GM18861 (cell line): ENCODE measurements at regions not wholly inside any gene's neighbourhood (a gene's known extent, or its start where the extent isn't known, plus 50 kb on each side); places are given as distances from the start of the nearest gene placed in this dataset.

ENCODE experiments used
- ATAC-seq: cut with Tn5 transposase; IDR thresholded peaks from one replicate; pipeline ENCODE4 v1.9.1; 2021; ENCODE audit not compliant: unreplicated experiment

DNA sequence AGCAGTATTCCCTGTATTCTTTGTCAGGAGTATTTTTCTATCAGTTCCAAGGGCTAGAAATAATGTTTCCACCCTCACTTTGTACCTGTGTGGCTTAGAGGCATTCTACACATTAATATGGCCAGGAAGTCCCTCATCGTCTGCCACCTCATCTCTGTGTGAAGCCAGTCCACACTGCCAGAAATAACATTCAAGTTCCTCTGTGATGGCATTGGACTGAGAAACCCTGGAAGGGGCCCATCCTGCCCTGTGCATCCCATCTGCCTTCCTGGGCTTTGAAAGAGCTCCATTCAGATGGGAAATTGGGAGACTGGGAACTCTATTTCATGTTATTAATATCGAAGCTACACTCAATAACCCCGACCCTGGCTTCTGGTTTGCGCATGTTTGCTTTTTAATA lies 497.2 kb upstream of the CDH5 start:
- no peak for ATAC-seq

DNA sequence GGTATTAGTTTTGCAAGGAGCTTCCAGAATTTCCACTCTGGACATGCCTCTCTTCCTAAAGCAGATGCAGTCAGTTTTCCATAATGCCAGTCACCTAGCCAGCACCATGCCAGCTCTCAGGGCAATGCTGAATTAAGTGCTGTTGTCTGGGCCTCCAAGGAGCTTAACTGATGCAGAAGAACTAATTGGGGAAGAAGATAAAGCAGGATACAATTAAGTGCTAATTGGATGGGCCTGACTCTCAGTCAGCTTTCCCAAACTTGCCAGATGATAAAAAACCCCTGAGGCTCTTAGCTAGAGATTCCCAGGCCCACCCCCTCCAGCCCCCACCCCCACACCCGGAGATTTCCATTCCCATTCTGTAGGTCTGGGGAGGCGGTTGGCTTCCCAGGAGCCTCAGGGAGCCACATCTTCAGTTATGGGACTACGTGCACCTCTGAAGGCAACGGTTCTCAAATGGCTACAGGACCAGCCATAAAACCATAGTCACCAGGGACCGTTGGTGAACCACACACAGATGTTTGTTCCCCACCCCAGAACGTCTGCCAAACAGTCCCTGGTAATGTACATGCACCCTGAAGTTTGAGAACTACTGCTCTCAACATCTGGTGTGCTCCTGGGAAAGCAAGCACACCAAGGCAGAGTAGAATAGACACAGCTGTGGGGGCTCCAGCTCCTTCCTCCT lies 499.1 kb upstream of the CDH5 start:
- ATAC-seq, result no peak

DNA sequence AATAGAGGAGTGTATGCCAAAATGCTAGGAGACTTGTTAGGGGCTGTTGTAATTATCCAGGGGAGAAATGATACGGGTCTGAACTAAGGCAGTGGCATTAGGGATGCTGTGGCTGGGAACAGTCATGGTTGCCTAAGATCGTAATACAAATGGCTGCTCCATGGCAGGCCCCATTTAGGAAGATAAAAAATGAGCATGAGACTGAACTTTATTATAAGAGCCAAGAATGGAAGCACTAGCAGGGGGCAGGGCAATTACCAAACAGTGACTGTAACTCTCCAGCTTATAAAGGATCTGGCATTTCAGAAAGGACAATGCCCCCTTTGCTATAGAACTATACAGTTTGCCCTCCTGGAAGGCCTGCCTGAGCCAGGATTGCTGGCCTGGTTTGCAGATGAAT lies 503.3 kb upstream of the CDH5 start:
- no peak for ATAC-seq

DNA sequence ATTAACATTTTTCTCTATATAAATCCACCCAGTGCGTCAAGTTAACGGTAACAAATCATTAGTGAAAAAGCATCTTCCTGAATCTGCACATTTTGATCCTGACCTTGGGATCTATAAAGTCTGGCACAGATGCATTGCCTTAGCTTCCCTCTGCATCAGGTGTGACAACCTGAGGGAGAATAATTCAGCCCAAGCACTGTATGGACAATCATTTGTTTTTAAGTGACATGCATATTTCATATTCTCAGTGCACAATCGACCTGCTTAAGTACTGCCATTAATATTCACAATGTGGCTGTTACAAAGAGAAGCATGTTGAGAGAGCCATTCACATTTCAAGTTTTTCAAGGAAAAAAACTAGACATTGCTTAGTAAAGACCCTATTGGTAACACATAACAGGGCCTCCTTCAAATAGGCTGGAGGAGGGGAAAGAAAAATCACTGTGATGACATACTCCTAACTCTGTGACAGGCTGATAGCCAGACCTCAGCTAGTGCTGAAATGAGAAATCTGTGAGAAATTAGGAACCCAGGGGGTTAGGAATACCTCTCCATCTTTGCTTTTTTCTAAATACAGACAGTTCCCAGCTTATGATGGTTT lies 505.3 kb upstream of the CDH5 start:
- ATAC-seq, result no peak

DNA sequence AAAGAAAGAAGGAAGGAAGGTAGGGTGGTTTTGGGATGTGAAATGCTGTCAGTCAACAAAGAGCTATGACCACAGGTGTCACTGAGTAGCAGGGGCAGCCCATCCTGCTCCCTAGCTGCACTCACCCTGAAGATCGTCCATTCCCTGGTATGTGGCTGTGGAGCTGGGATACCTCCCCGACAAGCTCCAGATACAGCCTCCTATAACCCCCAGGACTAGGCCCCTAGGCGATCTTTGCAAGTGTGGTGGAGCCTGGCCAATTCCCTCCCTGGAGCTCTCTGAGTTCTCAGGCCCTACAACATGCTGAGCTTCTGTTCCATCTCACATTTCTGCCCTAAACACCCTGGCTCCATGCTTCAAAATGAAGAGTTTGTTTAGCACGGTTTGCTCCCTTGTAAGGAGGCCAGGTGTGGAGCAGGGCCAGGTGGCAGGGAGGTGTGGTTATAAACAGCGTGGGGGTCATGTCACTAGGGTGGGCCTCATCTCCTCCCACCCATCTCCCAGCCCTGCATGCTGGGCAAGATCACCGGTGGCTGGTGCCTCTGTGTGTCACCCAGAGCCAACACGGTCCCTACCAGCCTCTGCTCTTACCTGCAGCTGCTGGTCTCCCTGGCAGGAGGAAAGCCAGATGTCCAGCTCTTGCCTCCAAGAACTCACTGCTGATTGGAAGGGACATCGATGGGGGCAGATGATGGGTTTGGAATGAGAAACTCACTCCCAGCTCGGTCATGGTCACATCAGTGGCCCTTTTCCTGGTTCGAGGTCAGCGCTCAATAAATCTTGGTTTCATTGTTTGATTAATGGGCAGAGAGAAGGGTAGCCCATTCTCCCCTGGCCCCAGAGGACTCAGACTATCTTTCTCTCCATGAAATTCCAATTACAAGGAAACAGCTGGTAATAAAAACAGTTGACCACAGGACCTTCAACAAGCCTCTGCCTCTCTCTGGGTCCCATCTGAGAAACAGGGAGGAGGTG lies 511.0 kb upstream of the CDH5 start:
- ATAC-seq, result no peak

DNA sequence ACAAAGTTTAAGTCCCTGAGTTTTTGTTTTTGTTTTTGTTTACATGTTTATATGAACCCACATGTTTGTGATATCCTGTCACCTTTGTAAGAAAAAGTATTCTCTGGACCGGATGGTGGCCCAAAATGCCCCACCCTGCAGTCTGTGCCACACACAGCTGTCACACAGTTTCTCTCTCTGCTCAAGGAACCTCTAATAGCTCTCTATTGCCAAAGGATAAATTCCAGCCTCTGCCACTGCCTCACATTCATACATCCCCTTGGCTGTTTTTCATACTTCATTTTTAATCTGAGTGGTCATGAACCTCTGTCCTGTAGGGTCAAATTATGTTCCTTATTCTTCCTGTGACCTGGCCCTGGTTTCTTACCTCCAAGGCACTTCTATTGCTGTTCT lies 520.3 kb upstream of the CDH5 start:
- no peak for ATAC-seq

DNA sequence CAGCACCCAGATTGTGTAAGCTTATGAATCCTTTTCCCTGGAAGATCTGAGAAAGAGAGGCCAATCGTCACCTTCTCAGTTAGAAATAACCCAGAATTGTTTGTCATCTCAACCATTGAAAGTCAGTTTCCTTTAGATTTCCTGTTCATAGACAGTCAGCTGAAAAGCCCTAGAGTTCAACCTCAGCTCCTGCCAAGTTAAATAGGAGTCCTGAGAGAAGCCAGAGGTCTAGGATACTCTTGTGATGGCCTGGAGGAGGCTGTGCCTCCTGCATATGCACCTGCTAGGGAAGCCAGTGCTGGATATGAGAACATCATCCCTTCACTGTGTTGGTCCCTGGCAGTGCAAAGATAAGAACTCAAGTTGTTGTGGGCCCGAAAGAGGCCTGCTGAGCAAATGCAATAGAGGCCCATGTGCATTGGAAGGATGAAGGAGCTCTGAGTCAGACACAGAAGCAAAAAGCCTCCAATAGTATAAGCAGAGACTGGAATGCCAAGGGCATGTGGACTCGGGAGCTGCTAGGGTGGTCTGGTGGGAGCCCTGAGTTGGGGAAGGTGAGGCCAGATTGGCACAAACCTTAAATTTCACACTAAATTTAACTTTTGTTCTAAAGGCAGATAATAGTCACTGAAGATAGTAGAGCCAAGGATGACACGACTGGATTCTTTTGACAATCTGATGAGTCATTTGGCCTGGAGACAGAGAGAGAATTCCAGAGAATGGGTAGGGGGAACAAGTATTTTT lies 520.9 kb upstream of the CDH5 start:
- ATAC-seq, result no peak

DNA sequence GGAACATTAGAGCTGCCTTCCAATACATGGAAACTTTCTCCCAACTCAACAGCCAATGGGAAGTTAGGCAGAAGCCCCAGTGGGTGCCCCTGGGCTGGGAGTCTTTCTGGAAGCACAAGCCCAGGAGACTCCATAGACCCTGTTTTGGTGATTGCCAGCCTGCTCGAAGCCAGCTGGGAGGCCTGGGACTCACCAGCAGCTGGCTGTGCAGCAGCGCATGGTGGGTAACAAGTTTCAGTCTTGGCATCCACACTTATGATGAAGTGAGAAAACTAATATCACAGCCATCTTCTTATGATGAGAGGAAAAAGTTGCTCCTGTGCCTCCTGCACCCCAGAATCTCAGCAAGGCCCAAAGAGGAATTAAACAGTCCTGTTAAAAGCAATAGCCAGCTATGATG lies 522.5 kb upstream of the CDH5 start:
- no peak for ATAC-seq

DNA sequence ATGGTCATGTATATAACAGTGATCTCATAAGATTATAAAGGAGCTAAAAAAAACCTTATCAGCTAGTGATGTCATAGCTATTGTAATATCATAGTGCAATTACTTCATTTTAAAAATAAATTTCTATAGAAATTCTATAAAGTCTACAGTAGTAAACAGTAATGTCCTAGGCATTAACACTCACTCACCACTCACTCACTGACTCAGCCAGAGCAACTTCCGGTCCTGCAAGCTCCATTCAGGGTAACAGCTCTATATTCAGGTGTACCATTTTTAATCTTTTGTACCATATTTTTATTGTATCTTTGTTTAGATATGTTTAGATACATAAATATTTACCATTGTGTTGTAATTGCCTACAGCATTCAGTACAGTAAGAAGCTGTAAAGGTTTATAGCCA lies 524.4 kb upstream of the CDH5 start:
- ATAC-seq, result no peak

DNA sequence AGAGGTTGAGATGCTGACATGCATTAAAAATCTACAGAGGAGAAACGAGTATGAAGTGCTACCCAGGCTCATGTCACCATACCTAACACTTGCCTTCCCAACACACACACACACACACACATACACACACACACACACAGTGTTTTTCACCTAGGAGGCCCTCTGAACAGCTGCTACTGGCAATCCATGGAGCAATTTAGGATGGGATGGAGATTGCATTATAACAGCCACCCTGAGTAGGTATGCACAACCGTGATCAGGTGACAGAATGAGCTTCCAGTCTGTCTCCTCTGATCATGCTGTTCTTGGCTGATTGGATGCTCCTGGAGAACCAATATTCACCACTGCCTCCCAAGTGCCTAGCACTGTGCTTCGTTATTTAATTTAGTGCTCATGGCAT lies 528.5 kb upstream of the CDH5 start:
- no peak for ATAC-seq

DNA sequence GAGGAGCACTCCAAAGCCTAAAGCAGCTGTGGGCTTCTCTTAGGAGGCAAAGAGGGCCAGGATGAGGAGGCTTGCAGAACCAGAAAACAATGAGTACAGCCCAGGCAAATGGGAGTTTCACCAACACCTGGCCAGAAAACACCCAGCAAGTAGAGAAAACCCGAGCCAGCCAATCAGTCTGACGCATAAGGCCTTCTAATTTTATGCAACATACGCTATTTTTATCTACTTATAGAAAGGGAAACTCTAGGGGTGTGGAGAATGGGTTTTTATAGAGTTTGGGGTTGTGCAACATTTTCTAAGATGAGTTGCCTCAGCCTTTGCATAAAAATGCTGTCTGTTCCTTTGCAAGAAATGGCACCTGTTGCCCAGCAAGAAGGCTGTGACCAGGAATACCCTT lies 529.0 kb upstream of the CDH5 start:
- no peak for ATAC-seq

DNA sequence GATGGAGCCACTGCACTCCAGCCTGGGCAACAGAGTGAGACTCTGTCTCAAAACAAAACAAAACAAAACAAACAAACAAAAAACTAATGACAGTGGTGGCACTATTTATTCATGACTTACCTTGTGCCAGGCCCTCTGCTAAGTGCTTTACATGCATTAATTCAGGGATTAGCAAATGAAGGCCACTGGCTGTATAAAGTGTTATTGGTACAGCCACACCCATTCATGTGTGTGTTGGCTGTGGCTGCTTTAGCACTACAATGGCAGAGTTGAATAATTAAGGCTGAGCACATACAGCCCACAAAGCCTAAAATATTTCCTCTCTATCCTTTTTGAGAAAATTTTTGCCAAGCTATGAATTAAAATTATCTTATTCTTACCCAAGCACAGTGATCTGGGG lies 531.8 kb upstream of the CDH5 start:
- ATAC-seq, result no peak

DNA sequence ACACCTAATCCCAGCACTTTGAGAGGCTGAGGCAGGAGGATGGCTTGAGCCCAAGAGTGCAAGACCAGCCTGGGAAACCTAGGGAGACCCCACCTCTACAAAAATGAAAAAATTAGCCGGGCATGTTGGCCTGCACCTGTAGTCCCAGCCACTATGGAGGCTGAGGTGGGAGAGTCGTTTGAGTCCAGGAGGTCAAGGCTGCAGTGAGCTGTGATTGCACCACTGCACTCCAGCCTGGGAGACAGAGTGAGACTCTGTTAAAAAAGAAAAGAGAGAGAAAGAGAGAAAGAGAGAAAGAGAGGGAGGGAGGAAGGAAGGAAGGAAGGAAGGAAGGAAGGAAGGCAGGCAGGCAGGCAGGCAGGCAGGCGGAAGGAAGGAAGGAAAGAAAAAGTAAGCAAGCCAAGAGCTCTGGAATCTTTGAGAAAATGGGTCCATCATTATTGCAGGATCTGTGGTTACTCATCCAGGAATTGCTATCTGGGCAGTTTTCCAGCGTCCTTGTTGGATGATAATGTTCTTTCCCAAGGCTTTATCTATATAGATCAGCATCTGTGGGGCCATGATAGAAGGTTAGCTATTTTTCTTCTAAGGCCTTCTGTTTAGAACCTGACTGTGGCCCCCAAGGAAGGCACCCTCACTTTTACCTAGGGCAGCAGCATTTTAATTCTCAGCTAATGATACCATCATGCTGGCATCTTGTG lies 533.2 kb upstream of the CDH5 start:
- ATAC-seq, result no peak

DNA sequence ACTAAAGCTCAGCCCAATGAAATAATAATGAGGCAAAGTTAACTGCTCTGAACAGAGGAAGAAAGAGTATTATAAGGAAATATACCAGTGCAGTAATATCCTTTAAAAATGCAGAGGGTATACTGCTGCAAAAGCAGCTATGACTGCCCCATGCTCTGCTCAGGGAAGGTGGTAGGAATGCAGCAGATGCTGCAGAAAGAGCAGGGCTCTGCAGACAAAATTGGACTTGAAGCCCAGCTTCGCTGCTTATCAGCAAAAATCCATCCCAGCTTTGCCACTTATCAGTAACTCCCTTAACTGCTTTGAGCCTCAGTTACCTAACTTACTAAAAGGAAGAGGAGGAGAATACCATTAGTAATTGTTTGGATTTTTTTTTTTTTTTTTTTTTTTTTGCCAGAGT lies 533.8 kb upstream of the CDH5 start:
- no peak for ATAC-seq

DNA sequence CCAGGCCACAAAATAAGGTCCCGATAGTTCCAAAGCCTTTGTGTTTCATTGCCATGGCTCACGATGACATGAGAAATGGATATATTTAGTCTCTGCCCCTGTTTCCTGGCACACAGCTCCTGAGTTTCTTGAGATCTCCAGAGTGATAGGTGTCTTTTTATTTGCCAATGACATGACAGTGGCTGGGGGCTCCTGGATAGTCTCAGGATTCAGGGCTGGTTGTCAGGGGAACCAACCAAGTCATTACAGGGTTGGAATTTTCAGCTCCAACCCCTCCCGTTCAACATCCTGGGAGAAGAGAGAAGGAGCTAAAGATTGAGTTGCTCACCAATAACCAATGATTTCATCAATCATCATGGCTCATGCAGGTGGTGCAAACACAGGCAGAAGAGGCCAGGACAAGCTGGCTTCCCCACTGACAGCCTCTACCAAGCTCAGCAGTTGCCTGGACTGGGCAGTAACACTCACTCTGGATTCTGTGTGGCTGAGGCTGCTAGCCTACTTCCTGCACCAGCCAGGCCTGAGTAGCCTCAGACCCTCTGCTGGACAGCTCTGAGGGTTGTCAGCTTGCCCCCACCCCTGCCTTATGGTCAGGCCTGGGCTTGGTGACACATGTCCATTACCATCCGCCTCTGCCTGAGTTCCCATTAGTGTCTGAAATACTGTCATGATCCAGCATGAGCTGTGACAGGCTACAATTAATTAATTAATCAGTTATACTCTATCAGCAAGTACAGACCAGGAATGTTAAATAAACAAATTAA lies 534.4 kb upstream of the CDH5 start:
- ATAC-seq, result no peak

DNA sequence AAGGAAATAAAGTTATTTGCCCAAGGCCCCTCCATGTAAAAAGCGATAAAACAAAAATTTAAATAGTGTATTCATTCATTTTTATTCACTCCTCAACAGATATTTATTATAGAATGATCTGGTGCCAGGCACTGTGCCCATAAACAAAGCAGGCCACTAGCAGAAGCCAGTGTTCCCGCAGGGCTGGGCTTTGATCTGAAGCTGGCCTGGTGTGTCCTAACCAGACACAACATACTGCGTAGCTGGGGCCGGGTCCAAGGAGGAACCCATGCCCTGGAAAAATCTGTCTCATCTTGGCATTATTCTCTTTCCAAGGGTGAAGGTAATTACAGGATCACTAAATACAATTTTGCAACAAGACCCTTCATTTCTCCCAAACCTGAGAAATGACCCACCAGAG lies 537.4 kb upstream of the CDH5 start:
- no peak for ATAC-seq

DNA sequence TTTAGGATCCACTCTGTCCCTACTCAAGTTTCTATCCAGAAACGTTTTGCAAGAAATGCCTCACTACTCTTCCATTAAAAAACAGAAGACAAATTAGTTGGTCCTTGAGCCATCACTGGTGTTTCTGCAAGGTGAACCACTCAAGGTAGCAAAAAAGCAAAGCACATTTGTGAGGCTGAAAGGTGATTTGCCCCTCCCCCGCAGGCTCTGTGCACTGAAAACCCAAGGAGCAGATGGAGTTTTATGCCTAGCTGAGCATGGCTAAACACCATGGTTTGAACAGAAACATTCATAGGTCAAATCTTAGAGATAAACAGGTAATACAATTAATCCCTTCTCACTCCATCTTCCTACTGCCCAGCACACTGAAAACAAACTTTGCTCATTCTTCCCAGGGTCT lies 538.2 kb upstream of the CDH5 start:
- no peak for ATAC-seq

DNA sequence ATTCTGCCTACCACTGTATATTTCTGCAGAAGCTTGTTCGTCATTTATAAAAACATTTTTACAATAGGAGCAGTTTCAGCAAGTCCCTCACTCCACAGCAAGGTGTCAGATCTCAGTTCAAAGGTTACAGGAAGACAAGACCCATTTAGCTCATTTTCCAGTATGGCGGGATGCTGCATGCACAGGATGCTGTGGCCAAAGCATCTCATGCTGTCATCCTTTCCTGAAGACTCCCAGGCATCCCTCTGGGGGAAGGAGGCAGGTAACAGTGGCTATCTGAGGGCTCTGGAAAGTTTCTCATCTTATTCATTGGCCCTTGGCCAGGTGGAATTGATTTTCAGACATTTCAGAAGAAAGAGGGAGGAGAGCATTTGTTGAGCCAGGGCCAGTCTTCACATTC lies 539.3 kb upstream of the CDH5 start:
- no peak for ATAC-seq

DNA sequence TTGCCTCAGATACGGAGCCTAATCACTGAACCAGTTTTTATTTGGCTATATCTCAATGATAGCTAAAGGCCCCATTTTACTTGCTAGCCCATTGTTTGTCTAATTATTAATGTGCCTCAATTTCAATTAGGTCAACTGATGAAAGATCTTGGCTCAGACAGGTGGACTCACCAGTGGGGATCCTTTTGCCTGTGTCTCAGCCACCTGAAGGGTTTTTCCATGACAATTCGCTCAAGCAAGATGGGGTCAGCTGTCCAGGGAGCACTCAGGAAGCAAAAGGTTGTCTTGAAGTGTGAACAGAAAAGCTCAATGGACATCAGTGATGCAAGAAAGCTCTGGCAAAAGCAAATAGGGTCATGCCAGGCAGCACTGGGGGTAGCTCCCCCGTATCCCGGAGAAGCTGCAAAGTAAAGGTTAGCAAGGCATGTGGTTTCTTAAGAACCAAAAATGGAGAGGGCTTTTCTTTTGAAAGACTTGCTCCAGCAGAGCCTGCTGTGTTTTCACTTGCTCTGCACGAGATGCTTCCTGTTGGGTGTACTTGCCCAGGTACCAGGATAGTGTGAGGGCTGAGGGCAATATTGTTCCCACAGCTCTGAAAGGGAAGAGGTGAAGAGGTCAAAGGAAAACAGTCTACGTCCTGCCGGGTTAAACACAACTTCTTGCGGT lies 541.2 kb upstream of the CDH5 start:
- ATAC-seq, result no peak

DNA sequence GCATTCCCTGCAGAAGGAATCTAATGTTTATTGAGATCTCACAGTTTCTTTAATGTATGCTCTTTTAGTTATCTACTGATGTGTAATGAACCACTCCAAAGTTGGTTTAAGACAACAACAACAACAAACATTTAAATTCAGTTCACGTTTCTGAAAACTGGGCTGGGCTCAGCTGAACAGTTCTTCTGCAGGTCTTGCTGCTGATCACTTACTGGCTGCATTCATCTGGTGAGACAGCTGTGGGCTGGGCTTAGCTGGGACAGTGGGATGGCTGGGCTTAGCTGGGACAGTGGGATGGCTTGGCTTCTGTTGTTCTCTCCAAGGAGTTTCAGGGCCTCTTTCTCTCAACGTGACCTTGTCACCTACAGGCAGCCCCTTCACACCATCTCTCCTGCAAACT lies 544.3 kb upstream of the CDH5 start:
- ATAC-seq, result no peak
